ENCODE measurements at regions not wholly inside any gene's neighbourhood (a gene's known extent, or its start where the extent isn't known, plus 50 kb on each side); places are given as distances from the start of the nearest gene placed in this dataset.
"Not testable (repeated sequence)": the region's sequence is repeated elsewhere in the genome, so short reads cannot be mapped to it uniquely, and the experiment has no call there.

DNA sequence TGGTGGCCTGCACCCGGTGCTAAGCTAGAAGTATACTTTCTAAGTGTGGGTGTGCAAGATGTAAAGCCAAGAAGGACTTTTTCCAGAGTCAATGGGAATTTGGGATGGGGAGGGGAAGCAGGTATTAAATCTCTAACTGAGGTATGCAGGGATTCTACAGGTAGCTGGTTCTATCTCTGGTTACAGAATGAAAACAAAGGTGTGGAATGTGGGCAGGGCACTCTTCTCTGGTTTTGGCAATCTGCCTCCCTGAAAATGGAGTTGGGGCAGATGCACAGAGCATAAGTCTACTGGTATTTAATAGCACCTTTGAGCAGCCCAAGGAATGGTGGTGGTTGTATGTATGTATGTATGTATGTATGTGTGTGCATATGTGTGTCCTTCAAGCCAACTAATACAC is 66.7 kb upstream of the PPP1R12A start:
- Histone ChIP-seq H3K4me1 (ENCODE audit: insufficient read depth, low read length) (peaks cover 6% of the 10 kb centered on the region), H3K36me3 (ENCODE audit: insufficient read depth, low read length) (no peaks in the 10 kb centered on the region), H3K9me3 (ENCODE audit: low read depth, low read length) (no peaks in the 10 kb centered on the region), H3K79me2 (ENCODE audit: insufficient read depth, low read length) (no peaks in the 10 kb centered on the region), H2AFZ (ENCODE audit: low read length) (no peak overlapping the region), H3K4me2 (ENCODE audit: insufficient read depth, low read length) (no peak overlapping the region), H4K20me1 (ENCODE audit: insufficient read depth, low read length) (no peaks in the 10 kb centered on the region), H3K27ac (ENCODE audit: low read depth, low read length) (no peak overlapping the region), H3K4me3 (ENCODE audit: insufficient read depth, low read length) (no peak overlapping the region), H3K27me3 (ENCODE audit: insufficient read depth, low read length) (no peaks in the 10 kb centered on the region)
- TF ChIP-seq, protein P1, sequence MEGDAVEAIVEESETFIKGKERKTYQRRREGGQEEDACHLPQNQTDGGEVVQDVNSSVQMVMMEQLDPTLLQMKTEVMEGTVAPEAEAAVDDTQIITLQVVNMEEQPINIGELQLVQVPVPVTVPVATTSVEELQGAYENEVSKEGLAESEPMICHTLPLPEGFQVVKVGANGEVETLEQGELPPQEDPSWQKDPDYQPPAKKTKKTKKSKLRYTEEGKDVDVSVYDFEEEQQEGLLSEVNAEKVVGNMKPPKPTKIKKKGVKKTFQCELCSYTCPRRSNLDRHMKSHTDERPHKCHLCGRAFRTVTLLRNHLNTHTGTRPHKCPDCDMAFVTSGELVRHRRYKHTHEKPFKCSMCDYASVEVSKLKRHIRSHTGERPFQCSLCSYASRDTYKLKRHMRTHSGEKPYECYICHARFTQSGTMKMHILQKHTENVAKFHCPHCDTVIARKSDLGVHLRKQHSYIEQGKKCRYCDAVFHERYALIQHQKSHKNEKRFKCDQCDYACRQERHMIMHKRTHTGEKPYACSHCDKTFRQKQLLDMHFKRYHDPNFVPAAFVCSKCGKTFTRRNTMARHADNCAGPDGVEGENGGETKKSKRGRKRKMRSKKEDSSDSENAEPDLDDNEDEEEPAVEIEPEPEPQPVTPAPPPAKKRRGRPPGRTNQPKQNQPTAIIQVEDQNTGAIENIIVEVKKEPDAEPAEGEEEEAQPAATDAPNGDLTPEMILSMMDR (IDR thresholded peaks at IDR 0.05; ENCODE audit: extremely low read depth, low read depth, low read length): no peak
- DNase-seq (ENCODE audit: insufficient read length, low spot score, missing footprints): no peak

DNA sequence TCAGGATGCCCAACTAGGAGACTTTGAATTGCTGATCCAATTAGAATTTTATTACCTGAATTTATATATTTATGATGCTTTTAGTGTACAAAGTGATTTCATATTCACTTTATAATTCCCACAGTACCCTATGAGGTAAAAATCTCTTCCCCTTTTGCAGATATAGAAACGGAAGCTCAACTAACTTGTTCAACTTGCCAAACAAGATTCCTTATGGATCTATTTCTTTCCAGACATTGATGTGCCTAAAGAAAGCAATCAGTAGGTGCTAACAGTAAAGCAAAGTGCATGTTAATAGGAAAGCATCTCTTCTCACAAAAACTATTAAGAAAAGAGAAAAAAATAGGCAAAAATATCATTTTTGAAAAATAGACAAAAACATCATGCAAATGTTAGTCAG is 65.9 kb upstream of the PPP1R12A start:
- peak; percentile 61 for DNase-seq (ENCODE audit: insufficient read length, low spot score, missing footprints)

DNA sequence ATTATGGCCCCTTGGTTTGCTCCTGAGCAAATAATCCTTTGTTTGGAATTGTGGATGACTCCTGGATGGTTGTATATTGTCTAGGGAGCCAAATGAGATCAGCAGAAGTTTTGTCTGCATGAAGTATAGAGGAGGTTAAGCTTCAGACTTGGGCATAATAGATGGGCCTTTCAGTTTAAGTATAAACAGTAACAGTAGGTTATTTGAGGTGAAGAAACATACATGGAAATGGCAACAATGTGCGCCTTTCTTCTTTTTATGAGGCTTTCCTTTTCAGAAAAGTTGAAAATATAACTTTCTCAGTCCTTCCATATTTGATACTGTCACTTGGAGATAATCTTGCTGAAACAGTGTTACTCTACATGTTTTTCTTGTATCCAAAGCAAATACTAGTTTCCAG is 63.7 kb upstream of the PPP1R12A start:
- Histone ChIP-seq H3K27me3 (ENCODE audit: insufficient read depth, low read length) (no peaks in the 10 kb centered on the region), H3K4me1 (ENCODE audit: insufficient read depth, low read length) (peaks cover 6% of the 10 kb centered on the region), H3K9me3 (ENCODE audit: low read depth, low read length) (no peaks in the 10 kb centered on the region), H3K27ac (ENCODE audit: low read depth, low read length) (no peak overlapping the region), H3K4me2 (ENCODE audit: insufficient read depth, low read length) (no peak overlapping the region), H2AFZ (ENCODE audit: low read length) (no peak overlapping the region), H3K79me2 (ENCODE audit: insufficient read depth, low read length) (no peaks in the 10 kb centered on the region), H3K4me3 (ENCODE audit: insufficient read depth, low read length) (no peak overlapping the region), H4K20me1 (ENCODE audit: insufficient read depth, low read length) (no peaks in the 10 kb centered on the region), H3K36me3 (ENCODE audit: insufficient read depth, low read length) (no peaks in the 10 kb centered on the region)
- TF ChIP-seq, protein P1 (IDR thresholded peaks at IDR 0.05; ENCODE audit: extremely low read depth, low read depth, low read length): no peak
- peak; percentile 70 for DNase-seq (ENCODE audit: insufficient read length, low spot score, missing footprints)

More for the DNA sequence above, 65.9 kb upstream of the PPP1R12A start:
- H3K4me1 ChIP-seq (ENCODE audit: insufficient read depth, low read length): peaks cover 6% of the 10 kb centered on the region
- no peak overlapping the region for H3K27ac ChIP-seq (ENCODE audit: low read depth, low read length)
- H3K79me2 ChIP-seq (ENCODE audit: insufficient read depth, low read length): no peaks in the 10 kb centered on the region
- no peak overlapping the region for H2AFZ ChIP-seq (ENCODE audit: low read length)
- no peaks in the 10 kb centered on the region for H3K36me3 ChIP-seq (ENCODE audit: insufficient read depth, low read length)
- TF ChIP-seq, protein P1 (IDR thresholded peaks at IDR 0.05; ENCODE audit: extremely low read depth, low read depth, low read length): no peak
- H3K4me2 ChIP-seq (ENCODE audit: insufficient read depth, low read length): no peak overlapping the region
- H3K27me3 ChIP-seq (ENCODE audit: insufficient read depth, low read length): no peaks in the 10 kb centered on the region
- no peaks in the 10 kb centered on the region for H3K9me3 ChIP-seq (ENCODE audit: low read depth, low read length)
- no peak overlapping the region for H3K4me3 ChIP-seq (ENCODE audit: insufficient read depth, low read length)
- no peaks in the 10 kb centered on the region for H4K20me1 ChIP-seq (ENCODE audit: insufficient read depth, low read length)

DNA sequence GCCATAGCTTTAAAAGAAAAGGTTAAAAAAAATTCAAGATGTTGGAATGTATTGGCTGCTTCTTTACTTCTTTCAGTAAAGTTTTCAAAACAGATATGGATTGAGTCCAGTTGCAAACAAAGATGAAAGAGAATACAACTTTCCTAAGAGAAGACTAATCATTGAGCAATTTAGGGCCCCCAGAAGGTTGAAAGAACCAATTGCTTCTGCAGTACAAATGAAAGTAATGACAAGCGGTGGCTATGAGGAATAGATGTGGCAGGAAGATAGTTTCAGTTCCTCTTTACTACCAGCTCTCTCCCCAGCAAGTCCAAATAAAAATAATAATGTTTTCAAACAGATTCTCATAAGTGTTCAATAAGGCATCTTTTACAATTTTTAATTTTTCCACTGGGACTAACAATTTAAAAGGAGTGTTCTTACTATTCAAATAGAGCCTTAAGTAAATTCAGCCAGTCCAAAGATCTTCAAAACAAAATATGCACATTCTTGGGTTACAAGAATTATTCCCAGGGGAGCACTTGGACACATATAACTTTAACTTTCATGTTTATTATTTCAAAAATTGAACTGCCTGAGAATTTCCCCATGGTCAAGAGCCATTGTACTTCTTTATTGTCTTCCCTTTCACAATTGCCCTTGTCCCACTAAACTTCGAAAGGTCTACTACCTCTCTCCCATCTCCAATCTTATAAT is 62.3 kb upstream of the PPP1R12A start:
- Histone ChIP-seq H3K79me2 (ENCODE audit: insufficient read depth, low read length) (no peaks in the 10 kb centered on the region), H4K20me1 (ENCODE audit: insufficient read depth, low read length) (no peaks in the 10 kb centered on the region), H3K27ac (ENCODE audit: low read depth, low read length) (no peak overlapping the region), H3K4me3 (ENCODE audit: insufficient read depth, low read length) (no peak overlapping the region), H2AFZ (ENCODE audit: low read length) (no peak overlapping the region), H3K36me3 (ENCODE audit: insufficient read depth, low read length) (no peaks in the 10 kb centered on the region), H3K9me3 (ENCODE audit: low read depth, low read length) (no peaks in the 10 kb centered on the region), H3K4me1 (ENCODE audit: insufficient read depth, low read length) (peaks cover 6% of the 10 kb centered on the region), H3K4me2 (ENCODE audit: insufficient read depth, low read length) (peak overlapping the region; percentile 50), H3K27me3 (ENCODE audit: insufficient read depth, low read length) (no peaks in the 10 kb centered on the region)
- peak; percentile 77 for DNase-seq (ENCODE audit: insufficient read length, low spot score, missing footprints)
- TF ChIP-seq, protein P1 (IDR thresholded peaks at IDR 0.05; ENCODE audit: extremely low read depth, low read depth, low read length): no peak

DNA sequence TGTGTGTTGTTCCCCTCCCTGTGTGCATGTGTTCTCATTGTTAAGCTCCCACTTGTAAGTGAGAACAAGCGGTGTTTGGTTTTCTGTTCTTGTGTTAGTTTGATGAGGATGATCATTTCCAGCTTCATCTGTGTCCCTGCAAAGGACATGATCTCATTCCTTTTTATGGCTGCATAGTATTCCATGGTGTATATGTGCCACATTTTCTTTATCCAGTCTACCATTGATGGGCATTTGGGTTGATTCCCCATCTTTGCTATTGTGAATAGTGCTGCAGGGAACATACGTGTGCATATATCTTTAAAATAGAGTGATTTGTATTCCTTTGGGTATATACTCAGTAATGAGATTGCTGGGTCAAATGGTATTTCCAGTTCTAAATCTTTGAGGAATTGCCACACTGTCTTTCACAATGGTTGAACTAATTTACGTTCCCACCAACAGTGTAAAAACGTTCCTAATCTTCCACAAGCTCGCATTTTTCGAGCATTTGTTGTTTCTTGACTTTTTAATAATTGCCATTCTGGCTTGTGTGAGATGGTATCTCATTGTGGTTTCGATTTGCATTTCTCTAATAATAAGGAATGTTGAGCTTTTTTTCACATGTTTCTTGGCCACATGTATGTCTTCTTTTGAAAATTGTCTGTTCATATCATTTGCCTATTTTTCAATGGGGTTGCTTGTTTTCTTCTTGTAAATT is 60.6 kb upstream of the PPP1R12A start:
- H3K36me3 ChIP-seq (ENCODE audit: insufficient read depth, low read length); H4K20me1 ChIP-seq (ENCODE audit: insufficient read depth, low read length); H3K27me3 ChIP-seq (ENCODE audit: insufficient read depth, low read length); H2AFZ ChIP-seq (ENCODE audit: low read length); H3K4me2 ChIP-seq (ENCODE audit: insufficient read depth, low read length); H3K4me3 ChIP-seq (ENCODE audit: insufficient read depth, low read length); DNase-seq (ENCODE audit: insufficient read length, low spot score, missing footprints); H3K4me1 ChIP-seq (ENCODE audit: insufficient read depth, low read length); H3K79me2 ChIP-seq (ENCODE audit: insufficient read depth, low read length); H3K9me3 ChIP-seq (ENCODE audit: low read depth, low read length); H3K27ac ChIP-seq (ENCODE audit: low read depth, low read length): not testable (repeated sequence)
